B cell (primary cell): ENCODE measurements at regions not wholly inside any gene's neighbourhood (a gene's known extent, or its start where the extent isn't known, plus 50 kb on each side); places are given as distances from the start of the nearest gene placed in this dataset.

Experiments used
- ATAC-seq: fragments of 200-7000 bp; cut with Tn5 transposase; one replicate; pipeline ENCODE4 v1.10.0; 2021; ENCODE audit warnings: low read depth, mild to moderate bottlenecking, moderate number of reproducible peaks, moderate library complexity
- CTCF ChIA-PET: fragments of 350-600 bp; sonication (Branson Sonifier 250); formaldehyde crosslinking; loops from one replicate; lab custom pipeline; 2021; ENCODE audit warnings: antibody characterized with exemption, inconsistent platforms; lab: Charles Lee
- POLR2A ChIA-PET: fragments of 350-600 bp; sonication (Branson Sonifier 250); formaldehyde crosslinking; loops from one replicate; lab custom pipeline; 2021; ENCODE audit warnings: antibody characterized with exemption; lab: Charles Lee
- DNase-seq: peaks from one replicate; pipeline ENCODE4 v3.0.0; 2013
- H2AFZ ChIP-seq: 2 replicates; pipeline ENCODE4 v1.6.1; 2012; ENCODE audit warnings: mild to moderate bottlenecking, low read depth, low read length; ENCODE audit not compliant: insufficient read depth, poor library complexity, severe bottlenecking
- H3K27ac ChIP-seq, 2 donors: 1 replicate in 1 of 2; 2 replicates in 1 of 2; pipeline ENCODE4 v1.5.1; 2012 to 2013; ENCODE audit warnings: low read length in 2 of 2, mild to moderate bottlenecking in 2 of 2, moderate library complexity in 1 of 2
- H3K27me3 ChIP-seq, 4 experiments: fragments of 200-600 bp in 1 of 4; sonication (generic) in 1 of 4; replicated peaks in 1 of 4; 1 replicate in 2 of 4; 2 replicates in 2 of 4; pipeline versions ENCODE4 v1.6.1 to v1.7.0; 2013 to 2016; ENCODE audit warnings: low read length in 3 of 4, mild to moderate bottlenecking in 2 of 4, mixed read lengths in 1 of 4, moderate library complexity in 1 of 4; ENCODE audit not compliant: insufficient read depth in 4 of 4, control insufficient read depth in 3 of 4; ENCODE audit errors: control extremely low read depth in 1 of 4
- H3K36me3 ChIP-seq, 2 experiments: replicated peaks in 1 of 2; 1 replicate in 1 of 2; 2 replicates in 1 of 2; pipeline versions ENCODE4 v1.6.1 to v1.7.1; 2013; ENCODE audit warnings: low read length in 1 of 2; ENCODE audit not compliant: insufficient read depth in 2 of 2, control insufficient read depth in 1 of 2; ENCODE audit errors: control extremely low read depth in 1 of 2, extremely low read depth in 1 of 2
- H3K4me1 ChIP-seq, 2 donors: fragments of 200-600 bp in 1 of 2; sonication (generic) in 1 of 2; 1 replicate in 1 of 2; 2 replicates in 1 of 2; pipeline versions ENCODE4 v1.5.1 to v1.6.1; 2013 to 2017; ENCODE audit warnings: low read length in 2 of 2; ENCODE audit not compliant: control insufficient read depth in 2 of 2, insufficient read depth in 2 of 2
- H3K4me2 ChIP-seq: replicated peaks from 2 replicates; pipeline ENCODE3; 2012; ENCODE audit warnings: mild to moderate bottlenecking, low read depth, low read length; ENCODE audit not compliant: poor library complexity, severe bottlenecking
- H3K4me3 ChIP-seq, 5 experiments: fragments of 200-600 bp in 1 of 5; sonication (generic) in 1 of 5; 1 replicate in 3 of 5; 2 replicates in 2 of 5; pipeline versions ENCODE4 v1.5.1 to v1.7.0; 2011 to 2016; ENCODE audit warnings: low read length in 4 of 5, mild to moderate bottlenecking in 4 of 5, low read depth in 2 of 5, control low read depth in 1 of 5, moderate library complexity in 1 of 5; ENCODE audit not compliant: insufficient read depth in 1 of 5; ENCODE audit errors: control extremely low read depth in 1 of 5, extremely low read depth in 1 of 5
- H3K79me2 ChIP-seq: fragments of 200-600 bp; sonication (generic); one replicate; pipeline ENCODE4 v1.6.0; 2016; ENCODE audit warnings: low read length; ENCODE audit not compliant: control insufficient read depth, insufficient read depth
- H3K9ac ChIP-seq: fragments of 200-600 bp; sonication (generic); 2 replicates; pipeline ENCODE4 v1.6.1; 2017; ENCODE audit warnings: mild to moderate bottlenecking, low read length, moderate library complexity
- H3K9me3 ChIP-seq, 3 donors: one replicate each; pipeline versions ENCODE4 v1.6.1 to v1.7.1; 2013; ENCODE audit warnings: low read length in 2 of 3; ENCODE audit not compliant: control insufficient read depth in 2 of 3, insufficient read depth in 1 of 3; ENCODE audit errors: control extremely low read depth in 1 of 3
- H4K20me1 ChIP-seq: 2 replicates; pipeline ENCODE4 v1.6.0; 2012; ENCODE audit warnings: mild to moderate bottlenecking, low read length; ENCODE audit not compliant: insufficient read depth, control insufficient read depth, poor library complexity, severe bottlenecking
- H3K27ac Mint-ChIP-seq: one replicate; pipeline ENCODE4 v1.8.0; 2021; ENCODE audit warnings: mixed read lengths
- H3K27me3 Mint-ChIP-seq: one replicate; pipeline ENCODE4 v1.8.0; 2021; ENCODE audit warnings: mixed read lengths
- H3K4me1 Mint-ChIP-seq: one replicate; pipeline ENCODE4 v1.8.0; 2021; ENCODE audit warnings: mixed read lengths
- H3K4me3 Mint-ChIP-seq: one replicate; pipeline ENCODE4 v1.8.0; 2021; ENCODE audit warnings: mixed read lengths
- H3K9me3 Mint-ChIP-seq: one replicate; pipeline ENCODE4 v1.8.0; 2022; ENCODE audit warnings: mixed read lengths; ENCODE audit not compliant: insufficient read depth
- CTCF ChIP-seq: fragments of 200-600 bp; IDR thresholded peaks from one replicate; pipeline ENCODE4 v1.8.0; 2022; ENCODE audit warnings: antibody characterized with exemption, mild to moderate bottlenecking
- EZH2 ChIP-seq: IDR thresholded peaks from 2 replicates; pipeline ENCODE4 v1.6.1; 2012; ENCODE audit warnings: borderline replicate concordance, low read depth, mild to moderate bottlenecking, moderate library complexity, low read length; ENCODE audit not compliant: insufficient read depth, poor library complexity, severe bottlenecking
- WGBS: methylation state at CpG from one replicate; pipeline ENCODE4 v1.1.5; 2013; ENCODE audit warnings: missing lambda C conversion rate; ENCODE audit not compliant: insufficient coverage; 5-methylcytosine and 5-hydroxymethylcytosine counted together
- intact Hi-C: fragments of 100-400 bp; cut with micrococcal nuclease; formaldehyde crosslinking; loops from one replicate; pipeline ENCODE4 v1.10.0; 2022

- H3K4me2 ChIP-seq = no peak overlapping the region
- Mint-ChIP-seq H3K27ac (no peak overlapping the region), H3K4me3 (no peak overlapping the region), H3K4me1 (peaks cover 31% of the 10 kb centered on the region), H3K27me3 (peaks cover 3% of the 10 kb centered on the region), H3K9me3 (no peaks in the 10 kb centered on the region)
- intact Hi-C loops = no loop called here
- POLR2A ChIA-PET = no interaction called here
- H3K27ac ChIP-seq = no peak overlapping the region
- H3K4me3 ChIP-seq = no peak overlapping the region
- H3K4me1 ChIP-seq = peaks cover 6 to 7% of the 10 kb centered on the region in 2 donors
- DNase-seq = no peak
- H3K27me3 ChIP-seq = no peaks in the 10 kb centered on the region
- CTCF ChIA-PET = no interaction called here
- no peak overlapping the region for H3K9ac ChIP-seq
- TF ChIP-seq CTCF (no peak), EZH2 (no peak)
- 82% methylated on average over 7 of the region's 7 CpGs for WGBS
- no peaks in the 10 kb centered on the region for H3K36me3 ChIP-seq
- H4K20me1 ChIP-seq = no peaks in the 10 kb centered on the region
- H2AFZ ChIP-seq = no peak overlapping the region
- H3K9me3 ChIP-seq = no peaks in the 10 kb centered on the region
- H3K79me2 ChIP-seq = no peaks in the 10 kb centered on the region
- no peak for ATAC-seq
Measured at GRCh38 chr18:10322004-10322403, 132.4 kb upstream of the APCDD1 start.

GRCh38 chr18:10322435-10322834 is 132.0 kb upstream of the APCDD1 start:
- ATAC-seq (no peak), DNase-seq (no peak)
- TF ChIP-seq EZH2 (no peak), CTCF (no peak)
- peaks cover 26% of the 10 kb centered on the region for H3K4me1 Mint-ChIP-seq
- no peaks in the 10 kb centered on the region for H3K79me2 ChIP-seq
- ChIA-PET CTCF (no interaction called here), POLR2A (no interaction called here)
- H3K9me3 Mint-ChIP-seq = no peaks in the 10 kb centered on the region
- H3K4me1 ChIP-seq = peaks cover 2% of the 10 kb centered on the region in 2 donors
- no peak overlapping the region for H3K4me2 ChIP-seq
- no peak overlapping the region for H3K27ac ChIP-seq
- H3K36me3 ChIP-seq = no peaks in the 10 kb centered on the region
- no peak overlapping the region for H3K9ac ChIP-seq
- no peaks in the 10 kb centered on the region for H4K20me1 ChIP-seq
- no peaks in the 10 kb centered on the region for H3K27me3 ChIP-seq
- no peak overlapping the region for H2AFZ ChIP-seq
- H3K27me3 Mint-ChIP-seq = peaks cover 3% of the 10 kb centered on the region
- H3K4me3 ChIP-seq = no peak overlapping the region
- intact Hi-C loops = no loop called here
- H3K27ac Mint-ChIP-seq = no peak overlapping the region
- H3K4me3 Mint-ChIP-seq = no peak overlapping the region
- no CpG with 5 or more reads among the region's 2 CpGs for WGBS
- H3K9me3 ChIP-seq = no peaks in the 10 kb centered on the region
